Activated T-helper 1 cell treated with Interleukin-2 at 50 U/mL for 16 hours (primary cell): ENCODE measurements at regions not wholly inside any gene's neighbourhood (a gene's known extent, or its start where the extent isn't known, plus 50 kb on each side); places are given as distances from the start of the nearest gene placed in this dataset.
"Not testable (repeated sequence)": the region's sequence is repeated elsewhere in the genome, so short reads cannot be mapped to it uniquely, and the experiment has no call there.

Source experiments
- DNase-seq: peaks from one replicate; pipeline ENCODE4 v3.0.0-alpha.2; 2020; ENCODE audit warnings: low read depth

DNA sequence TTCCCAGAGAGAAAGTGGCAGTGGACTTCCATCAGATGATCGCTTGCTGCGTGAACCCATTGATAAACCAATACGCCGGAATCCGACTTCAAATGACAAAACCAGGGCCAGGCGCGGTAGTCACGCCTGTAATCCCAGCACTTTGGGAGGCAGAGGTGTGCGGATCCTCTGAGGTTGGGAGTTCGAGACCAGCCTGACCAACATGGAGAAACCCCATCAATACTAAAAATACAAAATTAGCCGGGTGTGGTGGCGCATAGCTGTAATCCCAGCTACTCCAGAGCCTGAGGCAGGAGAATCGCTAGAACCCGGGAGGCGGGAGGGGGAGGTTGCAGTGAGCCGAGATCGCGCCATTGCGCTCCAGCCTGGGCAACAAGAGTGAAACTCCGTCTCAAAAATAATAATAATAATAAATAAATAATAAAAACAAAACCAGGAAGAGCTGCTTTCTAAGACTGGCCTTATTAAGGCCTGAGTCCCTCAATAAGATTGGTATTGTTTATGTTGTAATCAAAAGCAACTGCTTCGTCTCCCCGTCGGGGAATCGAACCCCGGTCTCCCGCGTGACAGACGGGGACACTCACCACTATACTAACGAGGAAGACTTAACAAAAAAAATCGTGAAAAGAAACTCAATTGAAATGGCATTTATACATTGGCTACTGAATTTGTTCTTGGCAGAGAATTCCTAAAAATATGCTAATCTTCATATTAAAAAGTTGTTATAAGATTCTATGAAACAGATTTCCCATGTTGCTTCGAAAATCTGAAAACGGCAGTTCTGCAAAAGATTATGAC lies 110.2 kb upstream of the ZNF184 start:
- no peak for DNase-seq

DNA sequence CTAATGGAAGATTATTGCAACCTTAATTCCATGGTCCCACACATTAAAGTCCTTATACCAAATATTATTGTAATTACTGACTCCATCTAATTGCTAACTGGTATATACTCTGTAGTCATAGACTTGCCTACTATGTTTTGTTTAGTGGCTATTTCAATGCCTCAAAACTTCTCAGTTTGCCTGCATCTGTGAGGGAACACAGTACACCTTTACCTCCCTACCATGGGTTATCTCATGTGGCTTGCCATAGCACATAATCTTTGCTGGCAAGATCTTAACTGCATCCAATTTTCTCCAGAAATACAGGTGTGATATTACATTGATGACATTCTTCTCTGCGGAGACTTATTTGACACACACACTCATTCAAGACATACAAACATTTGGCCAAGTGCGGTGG lies 107.1 kb upstream of the ZNF184 start:
- no peak for DNase-seq

DNA sequence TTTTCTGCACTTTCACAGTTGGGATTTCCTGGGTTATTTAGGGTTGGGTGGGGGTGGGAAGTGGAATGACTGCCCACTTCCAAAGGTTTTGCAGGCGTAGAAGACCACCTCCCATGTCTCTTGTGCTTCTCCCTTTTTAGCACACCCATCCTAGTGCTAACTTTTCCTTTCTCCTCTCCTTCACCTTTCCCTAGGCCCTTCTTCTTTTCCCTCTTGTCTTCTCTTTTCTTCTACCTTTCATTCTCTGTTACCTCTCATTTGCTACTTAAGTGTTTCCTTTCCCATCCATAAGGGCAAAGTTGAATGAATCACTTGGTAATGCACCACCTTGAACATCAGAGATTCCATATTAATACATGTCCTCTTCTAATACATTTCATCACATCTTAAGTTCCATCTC lies 105.0 kb upstream of the ZNF184 start:
- DNase-seq = no peak

DNA sequence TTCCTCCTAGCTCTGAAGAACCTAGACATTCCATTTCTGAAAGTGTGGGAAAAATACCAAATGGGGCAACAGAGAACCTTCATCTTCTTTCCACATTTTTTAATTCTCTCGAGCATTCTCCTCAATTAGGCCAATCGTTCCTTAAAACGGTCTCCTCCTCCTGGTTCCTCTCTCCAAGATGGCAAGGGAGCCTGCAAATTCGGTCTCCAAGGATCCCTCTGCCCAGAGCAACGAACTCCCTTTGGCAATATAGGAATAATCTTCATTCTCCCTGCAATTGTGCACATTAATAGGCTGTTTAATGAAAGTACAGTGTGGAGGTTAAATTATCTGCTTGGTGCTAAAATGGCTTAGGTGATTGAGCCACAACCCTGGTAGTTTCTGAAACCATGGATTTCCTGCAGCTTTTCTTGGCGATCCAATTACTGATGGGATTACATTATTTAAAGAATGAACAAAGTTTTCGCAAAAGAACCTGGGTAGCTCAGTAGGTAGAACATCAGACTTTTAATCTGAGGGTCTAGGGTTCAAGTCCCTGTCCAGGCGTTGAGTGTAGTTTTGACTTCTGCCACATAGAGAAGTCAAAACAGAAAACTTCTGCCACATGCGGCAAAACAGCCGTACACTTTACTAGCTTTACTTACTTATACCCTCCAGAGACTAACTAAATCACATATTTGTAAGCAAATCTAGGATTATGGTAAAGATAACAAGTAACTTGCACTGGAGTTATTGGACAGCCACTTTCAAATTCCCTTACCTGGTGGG lies 102.9 kb upstream of the ZNF184 start:
- no peak for DNase-seq

DNA sequence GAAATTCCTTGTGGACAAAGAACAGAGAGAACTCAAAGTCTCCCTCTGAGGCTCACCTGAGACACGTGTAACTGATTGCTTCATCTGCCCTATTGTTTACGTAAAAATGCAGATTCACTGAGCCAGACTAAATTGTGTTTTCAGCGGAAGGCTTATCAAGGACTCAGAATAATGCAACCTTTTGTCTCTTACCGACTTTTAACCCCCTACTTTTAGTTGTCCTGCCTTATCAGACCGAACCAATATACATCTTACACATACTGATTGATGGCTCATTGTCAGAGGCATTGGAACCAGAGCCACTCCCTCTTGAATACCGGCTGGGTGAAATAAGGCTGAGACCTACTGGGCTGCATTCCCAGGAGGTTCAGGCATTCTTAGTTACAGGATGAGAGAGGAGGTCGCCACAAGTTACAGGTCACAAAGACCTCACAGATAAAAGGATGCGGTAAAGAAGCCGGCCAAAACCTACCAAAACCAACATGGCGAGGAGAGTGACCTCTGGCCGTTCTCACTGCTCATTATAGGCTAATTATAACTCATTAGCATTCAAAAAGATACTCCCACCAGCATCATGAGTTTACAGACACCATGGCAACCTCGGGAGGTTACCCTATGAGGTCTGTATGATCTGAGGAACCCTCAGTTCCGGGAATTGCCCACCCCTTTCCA lies 95.5 kb upstream of the ZNF184 start:
- no peak for DNase-seq

DNA sequence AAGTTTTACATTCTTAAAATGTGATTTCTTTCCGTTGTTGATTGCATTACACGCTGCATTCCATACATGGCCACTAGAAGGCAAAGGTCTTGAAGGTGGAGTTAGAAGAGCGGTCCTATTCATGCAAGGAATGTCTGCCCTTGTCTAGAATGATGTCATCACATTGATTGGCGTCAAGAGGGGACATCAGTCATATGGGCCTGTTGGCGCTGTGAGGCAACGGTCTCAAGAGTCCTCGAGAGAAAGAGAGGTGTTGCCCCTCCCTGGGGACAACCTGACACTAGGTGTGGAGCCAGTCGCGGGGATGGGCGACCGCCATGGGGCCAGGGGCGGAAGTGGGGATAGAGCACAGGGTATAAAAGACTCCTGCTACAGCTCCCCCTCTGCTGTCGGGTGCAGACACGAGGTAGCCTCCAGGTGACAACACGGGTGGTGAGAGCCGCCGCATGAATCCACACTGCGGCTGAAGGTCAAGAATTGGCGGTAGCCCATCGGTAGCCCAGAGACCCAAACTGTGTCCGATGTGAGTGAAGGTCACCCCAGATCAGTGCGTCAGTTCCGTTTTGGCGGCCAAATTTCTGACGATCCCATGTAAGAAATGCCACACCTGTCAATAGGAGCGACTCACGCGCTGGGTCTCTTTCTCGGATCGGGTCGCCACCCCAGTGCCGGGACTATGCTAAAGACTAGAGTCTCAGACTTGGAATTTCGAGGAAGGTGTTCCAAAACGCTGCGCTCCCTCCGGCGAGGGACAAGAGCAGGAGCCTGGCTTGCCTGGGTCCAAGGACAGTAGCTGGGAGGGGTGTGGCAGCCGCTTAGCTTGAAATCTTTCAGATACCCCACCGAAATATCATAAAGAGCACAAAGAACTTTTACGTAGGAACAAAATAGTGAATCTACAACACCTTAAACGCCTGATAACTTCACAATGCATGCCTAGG lies 93.2 kb upstream of the ZNF184 start:
- DNase-seq = no peak

DNA sequence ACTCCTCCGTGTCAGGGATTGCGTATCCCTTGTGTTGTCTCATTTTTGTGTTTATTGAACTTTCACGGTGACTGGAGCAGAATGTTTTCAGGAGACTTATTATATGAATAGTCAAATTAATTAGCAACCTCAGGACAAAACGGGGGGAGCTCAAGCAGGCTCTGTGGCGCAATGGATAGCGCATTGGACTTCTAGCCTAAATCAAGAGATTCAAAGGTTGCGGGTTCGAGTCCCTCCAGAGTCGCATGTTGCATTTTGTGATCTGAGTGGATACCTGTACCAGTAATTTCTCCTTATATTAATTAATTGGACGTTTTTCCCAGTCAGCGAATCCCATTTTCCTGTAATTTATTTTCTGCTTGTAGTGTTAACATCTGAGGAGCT lies 89.1 kb upstream of the ZNF184 start:
- no peak for DNase-seq

DNA sequence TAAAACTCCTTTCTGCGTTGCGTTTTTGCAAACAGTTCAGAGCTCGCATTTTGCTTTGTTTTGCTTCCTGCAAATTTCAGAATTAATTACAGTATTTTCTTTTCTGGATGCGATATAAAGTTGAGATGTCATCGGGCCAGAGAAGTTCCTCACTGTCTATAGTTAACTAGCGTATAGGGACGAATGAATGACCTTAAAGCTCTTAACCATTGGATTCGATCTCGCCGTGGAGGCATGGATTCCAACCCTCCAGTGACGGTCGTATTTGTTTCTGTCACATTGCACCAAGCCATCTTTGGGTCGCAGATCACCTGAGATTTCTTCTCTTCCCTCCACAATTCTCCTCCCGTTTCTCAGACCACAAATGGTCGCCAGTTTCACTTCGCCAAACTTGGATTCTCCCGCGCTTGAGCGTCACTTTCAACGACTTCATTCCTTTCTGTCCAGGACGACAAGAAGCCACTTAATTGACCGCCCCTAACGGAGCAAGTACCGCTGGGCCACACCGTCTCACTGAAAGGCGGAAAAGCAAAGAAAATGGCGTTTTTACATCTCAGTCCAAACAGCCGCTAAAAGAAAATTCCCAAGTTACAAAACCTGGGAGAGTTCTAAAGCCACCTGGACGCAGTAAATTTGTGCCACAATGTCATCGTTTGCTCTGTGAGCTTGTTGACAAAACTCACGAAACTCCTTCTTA lies 85.3 kb upstream of the ZNF184 start:
- no peak for DNase-seq

DNA sequence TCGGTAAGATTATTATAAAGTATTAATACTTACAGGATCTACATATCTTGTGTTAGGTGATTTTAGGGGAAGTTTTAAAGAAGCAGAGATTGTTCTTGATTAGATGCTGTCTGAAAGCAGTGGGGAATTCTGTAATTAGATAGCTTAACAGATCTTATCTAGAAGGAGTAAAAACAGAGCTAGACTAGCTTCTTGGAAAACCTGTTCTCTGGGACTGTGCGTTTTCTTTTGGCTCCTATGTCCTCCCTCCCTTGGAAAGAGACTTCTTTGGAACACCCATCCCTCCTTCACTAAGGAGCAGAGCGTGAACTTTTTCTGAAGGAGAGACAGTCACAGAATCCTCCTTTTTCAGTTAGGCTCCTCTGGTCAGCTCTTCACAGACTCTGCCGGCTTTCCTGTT lies 83.5 kb upstream of the ZNF184 start:
- no peak for DNase-seq

DNA sequence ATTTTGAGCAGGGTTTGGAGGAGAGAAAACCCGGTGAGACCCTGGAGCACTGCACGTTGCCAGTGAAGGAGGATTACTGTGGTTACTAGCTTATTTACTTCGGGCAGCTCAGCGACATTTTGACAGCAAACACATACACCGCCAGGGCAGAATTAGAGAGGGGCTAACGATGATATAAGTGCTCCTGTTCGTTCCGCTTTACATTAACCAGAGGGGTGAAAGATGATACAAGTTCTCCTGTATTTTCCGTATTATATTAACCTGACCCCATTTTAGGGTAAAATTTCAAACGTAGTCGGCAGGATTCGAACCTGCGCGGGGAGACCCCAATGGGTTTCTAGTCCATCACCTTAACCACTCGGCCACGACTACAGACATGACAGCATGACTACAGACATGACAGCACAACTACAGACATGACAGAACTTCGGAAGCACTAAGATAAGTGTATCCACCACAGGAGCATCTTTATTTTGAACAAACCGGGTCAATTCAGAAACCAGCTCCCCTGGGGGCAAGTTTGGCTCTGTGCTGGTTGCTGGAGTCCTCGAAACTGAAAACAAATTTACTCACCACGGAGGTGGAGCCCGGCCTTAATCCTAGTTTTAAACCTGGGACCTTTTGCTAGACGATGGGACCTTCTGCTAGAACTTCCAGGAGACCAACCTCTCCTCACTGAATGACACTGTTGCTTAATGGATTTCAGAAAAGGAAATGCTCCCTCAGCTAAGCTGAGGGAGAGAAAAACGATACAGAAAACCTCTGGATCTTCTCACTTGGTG lies 80.4 kb upstream of the ZNF184 start:
- no peak for DNase-seq

DNA sequence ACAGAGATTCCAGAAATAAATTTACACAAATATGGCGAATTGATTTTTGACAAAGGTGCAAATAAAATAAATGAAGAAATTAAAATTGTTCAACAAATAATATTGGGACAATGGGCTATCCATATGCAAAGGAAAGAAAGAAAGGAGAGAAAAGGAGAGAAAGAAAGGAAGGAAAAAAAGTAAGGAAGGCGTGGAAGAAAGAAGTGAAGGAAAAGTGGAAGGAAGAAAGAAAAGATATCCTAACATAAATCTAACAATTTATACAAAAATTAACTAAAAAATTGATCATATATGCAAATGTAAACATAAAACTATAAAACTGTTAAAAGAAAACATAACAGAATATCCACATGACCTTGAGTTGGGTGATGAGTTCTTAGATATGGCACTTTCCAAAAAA lies 78.7 kb upstream of the ZNF184 start:
- DNase-seq = no peak

DNA sequence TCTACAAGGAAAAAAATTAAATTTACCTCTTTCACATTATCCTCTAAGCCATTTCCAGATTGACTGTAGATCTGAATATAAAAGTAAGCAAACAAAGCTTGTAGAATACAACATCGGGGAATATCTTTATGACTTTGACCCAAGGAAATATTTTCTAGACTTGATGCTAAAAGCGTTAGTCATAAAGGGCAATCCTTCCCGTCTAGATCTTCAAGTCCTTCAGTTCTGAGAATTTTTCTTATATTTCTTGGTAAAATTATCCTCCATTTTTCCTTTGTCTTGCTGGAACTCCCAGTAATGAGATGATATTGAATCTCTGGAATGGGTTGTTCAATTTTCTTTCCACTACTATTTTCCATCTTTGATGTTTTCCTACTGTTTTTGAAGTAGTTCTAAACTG lies 77.8 kb upstream of the ZNF184 start:
- DNase-seq = no peak

DNA sequence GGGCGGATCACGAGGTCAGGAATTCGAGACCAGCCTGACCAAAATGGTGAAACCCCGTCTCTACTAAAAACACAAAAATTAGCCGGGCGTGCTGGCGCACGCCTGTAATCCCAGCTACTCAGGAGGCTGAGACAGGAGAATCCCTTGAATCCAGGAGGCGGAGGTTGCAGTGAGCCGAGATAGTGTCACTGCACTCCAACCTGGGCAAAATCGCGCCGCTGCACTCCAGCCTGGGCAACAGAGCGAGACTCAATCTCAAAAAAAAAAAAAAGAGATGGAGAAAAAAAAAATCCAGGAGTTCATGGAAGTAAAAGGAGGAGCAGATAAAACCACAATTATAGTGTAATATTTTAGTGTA lies 76.3 kb upstream of the ZNF184 start:
- DNase-seq = not testable (repeated sequence)

DNA sequence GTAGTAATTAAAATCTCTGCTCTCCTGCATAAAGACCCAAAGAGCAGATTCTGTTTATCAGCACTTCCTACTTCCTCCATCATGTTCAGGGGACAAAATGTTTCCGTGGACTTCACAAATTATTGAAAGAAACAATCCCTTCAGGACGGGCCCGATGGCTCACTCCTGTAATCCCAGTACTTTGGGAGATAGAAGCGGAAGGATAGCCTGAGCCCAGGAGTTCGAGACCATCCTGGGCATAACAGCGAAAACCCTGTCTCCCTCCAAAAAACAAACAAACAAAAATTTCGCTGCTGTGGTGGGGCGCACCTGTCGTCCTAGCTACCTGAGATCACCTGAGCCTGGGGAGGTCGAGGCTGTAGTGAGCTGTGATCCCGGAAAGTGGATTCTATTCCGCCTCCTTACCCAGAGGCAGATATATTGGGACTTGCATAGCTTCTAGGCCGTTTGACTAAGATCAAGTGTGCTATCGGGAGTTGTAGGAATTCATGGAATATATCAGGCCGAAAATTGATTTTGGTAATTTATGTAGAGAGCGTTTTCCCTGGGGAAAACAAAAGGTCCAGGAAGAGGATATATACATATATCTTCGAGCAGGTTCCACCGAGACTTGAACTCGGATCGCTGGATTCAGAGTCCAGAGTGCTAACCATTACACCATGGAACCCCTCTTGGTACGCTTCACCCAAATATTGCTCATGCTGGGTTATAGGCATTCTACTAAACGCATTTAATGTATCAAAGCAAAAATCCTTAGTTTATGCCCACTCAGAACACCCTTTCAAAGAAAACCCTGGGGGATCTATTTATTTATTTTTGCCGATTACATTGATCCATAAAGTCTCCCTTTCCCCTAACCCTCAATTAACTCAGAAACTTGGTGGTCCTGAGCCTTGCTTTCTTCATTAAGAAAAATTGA lies 74.5 kb upstream of the ZNF184 start:
- no peak for DNase-seq

DNA sequence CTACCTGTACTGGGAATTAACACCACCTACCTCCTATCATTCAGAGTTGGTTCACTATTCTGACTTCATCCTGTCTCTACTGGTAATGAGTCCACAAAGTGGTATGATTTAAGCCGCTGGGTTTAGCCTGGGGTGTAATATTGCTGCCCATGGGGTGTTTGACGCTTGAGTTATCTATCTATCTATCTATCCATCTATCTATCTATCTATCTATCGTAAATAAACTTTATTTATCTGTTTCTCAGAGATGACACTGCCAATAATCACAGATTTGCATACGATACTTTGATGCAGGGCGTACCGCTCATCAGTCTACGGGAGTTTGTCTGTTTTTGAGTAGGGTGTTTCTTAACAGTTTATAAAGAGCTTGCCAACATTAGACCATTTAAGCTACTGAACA lies 73.6 kb upstream of the ZNF184 start:
- DNase-seq = no peak

DNA sequence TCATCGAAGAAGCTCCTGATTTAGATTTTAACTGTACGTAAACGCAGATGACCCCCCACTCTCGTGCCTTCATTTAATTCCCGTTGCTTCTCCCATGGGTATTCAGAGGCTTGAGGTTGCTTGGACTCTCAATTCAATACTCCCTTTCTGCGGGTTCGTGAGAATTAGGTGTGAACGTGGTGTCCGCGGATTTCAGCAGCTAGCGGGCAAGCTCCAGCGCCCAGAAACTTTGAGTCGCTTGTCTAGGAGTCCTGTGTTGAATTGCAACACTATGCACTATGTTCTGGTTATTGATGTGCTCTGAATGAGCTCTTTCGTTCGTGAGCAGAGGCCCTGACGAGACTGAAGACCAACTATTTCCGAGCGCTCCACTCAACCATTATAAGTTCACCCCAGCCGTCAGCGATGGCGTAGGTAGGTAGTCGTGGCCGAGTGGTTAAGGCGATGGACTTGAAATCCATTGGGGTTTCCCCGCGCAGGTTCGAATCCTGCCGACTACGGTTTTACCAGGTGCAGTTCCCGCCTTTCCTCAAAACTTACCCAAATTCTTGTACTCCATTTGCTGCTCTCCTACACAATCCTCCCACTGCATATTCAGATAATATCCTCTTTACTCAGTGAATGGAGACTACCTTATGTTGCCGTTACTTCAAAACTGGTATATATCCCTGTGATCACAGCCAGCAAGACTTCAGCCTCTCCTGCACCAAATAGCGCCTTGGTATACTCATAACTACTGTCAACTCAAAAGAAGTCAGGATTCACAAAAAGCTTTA lies 72.6 kb upstream of the ZNF184 start:
- DNase-seq = no peak

DNA sequence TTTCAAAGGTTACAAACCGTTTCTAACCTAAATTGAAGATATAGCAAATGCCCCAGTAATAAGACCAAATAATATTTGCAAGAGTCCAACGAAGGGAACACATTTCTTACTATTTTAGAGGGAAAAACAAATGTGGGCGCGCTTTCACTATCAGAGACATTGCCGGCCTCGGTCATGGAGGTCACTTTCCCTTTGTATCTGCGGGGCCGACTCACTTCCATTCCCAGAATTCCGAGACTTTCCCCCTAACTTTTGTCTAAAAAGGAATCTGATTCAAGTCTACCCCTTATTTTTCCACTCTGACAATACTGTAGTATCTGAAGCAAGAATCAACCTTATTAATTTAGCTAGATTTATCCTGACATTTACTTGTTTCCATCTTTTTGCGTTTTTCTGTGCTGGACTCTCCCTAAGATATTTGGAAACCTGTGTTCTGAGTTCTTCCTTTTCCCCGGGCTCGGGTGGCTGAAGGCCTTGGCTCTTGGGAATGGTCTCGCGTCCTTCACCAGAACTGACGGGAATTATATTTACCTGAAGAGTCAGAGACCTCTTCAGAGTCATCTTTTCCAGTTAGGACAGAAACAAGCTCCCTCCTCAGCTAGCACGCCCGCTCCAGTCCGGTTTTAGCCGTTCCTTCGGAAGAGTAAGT lies 71.8 kb upstream of the ZNF184 start:
- DNase-seq = no peak

DNA sequence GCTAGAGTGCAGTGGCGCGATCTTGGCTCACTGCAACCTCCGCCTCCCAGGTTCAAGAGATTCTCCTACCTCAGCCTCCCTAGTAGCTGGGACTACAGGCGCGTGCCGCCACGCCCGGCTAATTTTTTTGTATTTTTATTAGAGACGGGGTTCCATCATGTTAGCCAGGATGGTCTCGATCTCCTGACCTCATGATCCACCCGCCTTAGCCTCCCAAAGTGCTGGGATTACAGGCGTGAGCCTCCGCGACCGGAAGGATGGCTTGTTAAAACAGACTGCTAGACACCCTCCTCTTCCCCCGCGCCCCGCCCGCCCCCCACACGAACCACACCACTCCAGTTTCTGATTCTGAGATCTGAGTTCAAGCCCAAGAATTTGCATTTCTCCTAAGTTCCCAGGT lies 71.2 kb upstream of the ZNF184 start:
- DNase-seq = not testable (repeated sequence)
